PC-9 (cell line): ENCODE measurements at regions not wholly inside any gene's neighbourhood (a gene's known extent, or its start where the extent isn't known, plus 50 kb on each side); places are given as distances from the start of the nearest gene placed in this dataset.

ENCODE experiments used
- EZH2 ChIP-seq: fragments of 200-600 bp; sonication (generic); IDR thresholded peaks from 2 replicates; pipeline ENCODE4 v1.8.0; 2017; ENCODE audit warnings: antibody characterized with exemption, low read depth
- TF ChIP-seq, protein P1 (sequence below): fragments of 200-600 bp; sonication (generic); conservative IDR thresholded peaks from 2 replicates; pipeline ENCODE4 v1.6.1; 2017; ENCODE audit warnings: mixed run types, antibody characterized with exemption, mild to moderate bottlenecking, moderate library complexity

DNA sequence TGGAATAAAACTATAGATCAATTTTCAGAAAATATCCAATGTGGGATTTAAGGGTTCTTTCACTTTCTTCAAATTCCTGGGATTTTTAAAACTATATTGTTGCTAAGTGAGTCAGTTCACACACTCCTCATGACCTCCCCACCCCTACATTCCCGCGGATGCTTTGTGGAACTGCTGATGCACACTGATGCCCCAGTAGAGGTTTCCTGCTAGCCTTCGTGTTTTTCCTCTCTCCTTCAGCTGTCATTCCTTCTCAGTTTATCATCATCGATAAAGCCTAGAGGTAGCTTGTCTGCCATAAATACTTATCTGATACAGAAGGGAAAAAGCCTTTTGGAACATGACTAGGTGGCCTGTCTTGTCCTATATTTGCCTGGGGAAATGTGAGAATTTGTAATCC lies 67.4 kb upstream of the GALNT5 start:
- TF ChIP-seq, protein P1, sequence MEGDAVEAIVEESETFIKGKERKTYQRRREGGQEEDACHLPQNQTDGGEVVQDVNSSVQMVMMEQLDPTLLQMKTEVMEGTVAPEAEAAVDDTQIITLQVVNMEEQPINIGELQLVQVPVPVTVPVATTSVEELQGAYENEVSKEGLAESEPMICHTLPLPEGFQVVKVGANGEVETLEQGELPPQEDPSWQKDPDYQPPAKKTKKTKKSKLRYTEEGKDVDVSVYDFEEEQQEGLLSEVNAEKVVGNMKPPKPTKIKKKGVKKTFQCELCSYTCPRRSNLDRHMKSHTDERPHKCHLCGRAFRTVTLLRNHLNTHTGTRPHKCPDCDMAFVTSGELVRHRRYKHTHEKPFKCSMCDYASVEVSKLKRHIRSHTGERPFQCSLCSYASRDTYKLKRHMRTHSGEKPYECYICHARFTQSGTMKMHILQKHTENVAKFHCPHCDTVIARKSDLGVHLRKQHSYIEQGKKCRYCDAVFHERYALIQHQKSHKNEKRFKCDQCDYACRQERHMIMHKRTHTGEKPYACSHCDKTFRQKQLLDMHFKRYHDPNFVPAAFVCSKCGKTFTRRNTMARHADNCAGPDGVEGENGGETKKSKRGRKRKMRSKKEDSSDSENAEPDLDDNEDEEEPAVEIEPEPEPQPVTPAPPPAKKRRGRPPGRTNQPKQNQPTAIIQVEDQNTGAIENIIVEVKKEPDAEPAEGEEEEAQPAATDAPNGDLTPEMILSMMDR: no peak
- no peak for TF ChIP-seq EZH2
